Kidney epithelial cell (primary cell): ENCODE measurements at regions not wholly inside any gene's neighbourhood (a gene's known extent, or its start where the extent isn't known, plus 50 kb on each side); places are given as distances from the start of the nearest gene placed in this dataset.

ENCODE experiments used
- DNase-seq: peaks from one replicate; pipeline ENCODE4 v3.0.0-alpha.2; 2010; ENCODE audit warnings: low read depth
- H3K27me3 ChIP-seq: 2 replicates; pipeline ENCODE4 v1.6.0; 2011; ENCODE audit warnings: low read length; ENCODE audit not compliant: control insufficient read depth, insufficient read depth
- H3K36me3 ChIP-seq: 2 replicates; pipeline ENCODE4 v1.5.1; 2011; ENCODE audit warnings: low read length; ENCODE audit not compliant: control insufficient read depth, insufficient read depth
- H3K4me3 ChIP-seq: 2 replicates; pipeline ENCODE4 v1.5.1; 2011; ENCODE audit warnings: low read depth, mild to moderate bottlenecking, control low read depth, low read length
- CTCF ChIP-seq: IDR thresholded peaks from 2 replicates; pipeline ENCODE4 v1.5.1; 2011; ENCODE audit warnings: mild to moderate bottlenecking, moderate library complexity, low read length, control low read depth, inconsistent platforms; ENCODE audit not compliant: insufficient read depth, poor library complexity, severe bottlenecking

DNA sequence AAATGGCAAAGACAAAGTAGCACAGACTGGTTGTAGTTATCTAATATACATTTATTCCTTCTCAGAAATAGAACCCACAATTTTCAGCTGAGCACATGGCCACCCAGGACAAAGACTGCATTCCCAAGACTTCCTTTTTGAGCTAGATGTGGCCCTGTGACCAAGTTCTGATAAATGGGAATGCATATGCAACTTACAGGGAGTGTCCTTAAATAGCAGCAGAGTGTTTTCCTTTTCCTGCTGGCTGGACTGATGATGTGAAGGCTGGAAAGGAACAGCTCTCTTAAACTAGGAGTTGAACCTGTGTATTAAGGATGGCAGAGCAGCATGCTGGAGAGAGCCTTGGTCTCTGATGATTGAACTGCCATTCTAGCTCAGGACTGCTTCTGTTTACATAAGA is 74.7 kb upstream of the TNPO1 start:
- no peaks in the 10 kb centered on the region for H3K27me3 ChIP-seq
- H3K4me3 ChIP-seq = no peak overlapping the region
- DNase-seq = no peak
- no peak for TF ChIP-seq CTCF
- no peaks in the 10 kb centered on the region for H3K36me3 ChIP-seq

DNA sequence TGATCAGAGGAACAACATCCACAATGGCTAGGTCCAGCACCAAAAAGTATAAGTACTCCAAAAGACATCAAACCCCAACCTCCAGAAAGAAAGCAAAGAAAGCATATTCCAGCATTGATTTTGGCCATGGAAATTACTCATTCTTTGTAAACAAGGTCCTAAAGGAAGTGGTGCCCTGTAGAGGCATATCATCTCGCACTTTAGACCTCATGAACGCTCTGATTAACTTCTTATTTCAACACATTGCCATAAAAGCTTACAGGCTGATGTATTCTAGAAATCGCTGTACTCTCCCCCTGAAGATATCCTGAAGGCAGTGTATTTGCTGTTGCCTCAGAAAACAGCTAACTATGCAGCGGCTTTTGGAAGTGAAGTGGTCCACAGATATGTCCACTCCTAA is 82.7 kb upstream of the TNPO1 start:
- TF ChIP-seq CTCF = no peak
- Histone ChIP-seq H3K4me3 (no peak overlapping the region), H3K27me3 (no peaks in the 10 kb centered on the region), H3K36me3 (no peaks in the 10 kb centered on the region)
- no peak for DNase-seq

- H3K4me3 ChIP-seq = no peak overlapping the region
- DNase-seq = no peak
- H3K36me3 ChIP-seq = no peaks in the 10 kb centered on the region
- no peaks in the 10 kb centered on the region for H3K27me3 ChIP-seq
- TF ChIP-seq CTCF = no peak
Measured at GRCh38 chr5:72723581-72723980, 92.9 kb upstream of the TNPO1 start.

DNA sequence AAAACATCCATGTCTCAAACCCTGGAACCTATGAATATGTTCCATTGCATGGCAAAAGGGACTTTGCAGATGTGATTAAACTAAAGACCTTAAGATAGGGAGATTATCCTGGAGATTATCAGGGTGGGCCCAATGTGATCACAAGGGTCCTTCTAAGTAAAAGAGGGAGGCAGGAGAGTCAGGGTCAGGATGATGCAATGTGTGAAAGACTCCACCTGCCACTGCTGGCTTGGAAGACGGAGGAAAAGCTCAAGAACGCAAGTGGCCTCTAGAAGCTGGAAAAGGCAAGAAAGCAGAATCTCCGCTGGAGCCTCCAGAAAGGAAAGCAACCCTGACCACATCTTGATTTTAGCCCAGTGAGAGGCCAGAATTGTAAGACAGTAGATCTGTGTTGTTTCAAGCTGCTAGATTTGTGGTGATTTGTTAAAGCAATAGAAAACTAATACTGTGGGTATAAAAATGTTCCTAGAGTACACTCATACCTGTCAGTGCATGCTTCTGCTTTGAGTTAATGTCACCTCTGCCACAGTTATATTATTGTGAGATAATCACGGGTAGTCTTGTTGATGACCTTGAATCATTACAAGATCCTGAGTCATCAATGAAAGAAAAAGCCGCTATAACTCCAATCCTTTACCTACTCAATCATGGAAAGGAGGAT is 93.5 kb upstream of the TNPO1 start:
- DNase-seq = no peak

DNA sequence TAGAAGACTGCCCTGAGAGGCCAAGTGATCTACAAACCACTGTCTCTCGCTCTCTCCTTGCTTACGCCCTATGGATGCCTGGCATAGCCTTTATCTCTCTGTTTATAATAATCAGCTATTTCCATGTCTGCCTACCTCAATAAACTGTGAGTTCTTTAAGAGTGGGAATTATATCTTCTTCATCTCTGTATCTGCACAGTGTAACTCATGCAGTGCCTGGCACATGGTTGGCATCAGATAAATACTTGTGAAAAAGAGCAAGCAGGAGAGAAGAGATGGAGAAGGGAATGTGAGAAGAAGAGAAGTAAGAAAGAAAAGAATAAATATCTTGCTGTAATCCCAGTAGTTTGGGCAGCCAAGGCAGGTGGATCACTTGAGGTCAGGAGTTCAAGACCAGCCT is 94.6 kb upstream of the TNPO1 start:
- TF ChIP-seq CTCF = no peak
- no peaks in the 10 kb centered on the region for H3K36me3 ChIP-seq
- no peaks in the 10 kb centered on the region for H3K27me3 ChIP-seq
- DNase-seq = no peak
- no peak overlapping the region for H3K4me3 ChIP-seq

More for the DNA sequence above, 93.5 kb upstream of the TNPO1 start:
- TF ChIP-seq CTCF = no peak
- no peaks in the 10 kb centered on the region for H3K27me3 ChIP-seq
- H3K36me3 ChIP-seq = no peaks in the 10 kb centered on the region
- H3K4me3 ChIP-seq = no peak overlapping the region

GRCh38 chr5:72720205-72720604 is 96.3 kb upstream of the TNPO1 start:
- TF ChIP-seq CTCF = no peak
- no peak overlapping the region for H3K4me3 ChIP-seq
- DNase-seq = no peak

More at GRCh38 chr5:72720205-72720604, 96.3 kb upstream of the TNPO1 start:
- H3K27me3 ChIP-seq = no peaks in the 10 kb centered on the region
- no peaks in the 10 kb centered on the region for H3K36me3 ChIP-seq
